Fibroblast of pulmonary artery (primary cell): ENCODE measurements at regions not wholly inside any gene's neighbourhood (a gene's known extent, or its start where the extent isn't known, plus 50 kb on each side); places are given as distances from the start of the nearest gene placed in this dataset.

Experiments
- DNase-seq: peaks from one replicate; pipeline ENCODE4 v3.0.0-alpha.2; 2010; ENCODE audit warnings: low read depth
- H3K4me3 ChIP-seq: replicated peaks from 2 replicates; pipeline ENCODE4 v1.5.1; 2011; ENCODE audit warnings: low read depth, mild to moderate bottlenecking, control low read depth, low read length, moderate library complexity
- TF ChIP-seq, protein P1 (sequence below): IDR thresholded peaks from 2 replicates; pipeline ENCODE4 v1.5.1; 2011; ENCODE audit warnings: mild to moderate bottlenecking, control low read depth, low read length, inconsistent platforms; ENCODE audit errors: missing control alignments

DNA sequence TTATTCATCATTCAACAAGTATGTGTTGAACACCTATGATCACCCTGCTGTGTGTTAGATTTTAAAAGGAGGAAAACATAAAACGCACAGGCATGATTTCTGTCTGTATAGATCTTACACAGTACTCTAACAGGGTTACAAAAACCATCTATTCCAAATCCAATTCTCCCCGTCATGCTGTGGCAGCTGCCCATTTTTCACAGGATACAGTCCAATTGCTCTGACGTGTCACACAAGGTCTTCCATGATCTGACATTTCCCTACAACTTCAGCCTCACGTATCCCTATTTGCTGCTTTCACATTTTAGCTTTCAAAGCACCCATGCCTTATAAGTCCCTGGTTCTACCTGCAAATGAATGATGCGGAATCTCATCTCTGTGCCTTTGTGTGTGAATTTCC is 67.0 kb upstream of the CNTNAP4 start:
- H3K4me3 ChIP-seq, result no peak overlapping the region
- TF ChIP-seq, protein P1, sequence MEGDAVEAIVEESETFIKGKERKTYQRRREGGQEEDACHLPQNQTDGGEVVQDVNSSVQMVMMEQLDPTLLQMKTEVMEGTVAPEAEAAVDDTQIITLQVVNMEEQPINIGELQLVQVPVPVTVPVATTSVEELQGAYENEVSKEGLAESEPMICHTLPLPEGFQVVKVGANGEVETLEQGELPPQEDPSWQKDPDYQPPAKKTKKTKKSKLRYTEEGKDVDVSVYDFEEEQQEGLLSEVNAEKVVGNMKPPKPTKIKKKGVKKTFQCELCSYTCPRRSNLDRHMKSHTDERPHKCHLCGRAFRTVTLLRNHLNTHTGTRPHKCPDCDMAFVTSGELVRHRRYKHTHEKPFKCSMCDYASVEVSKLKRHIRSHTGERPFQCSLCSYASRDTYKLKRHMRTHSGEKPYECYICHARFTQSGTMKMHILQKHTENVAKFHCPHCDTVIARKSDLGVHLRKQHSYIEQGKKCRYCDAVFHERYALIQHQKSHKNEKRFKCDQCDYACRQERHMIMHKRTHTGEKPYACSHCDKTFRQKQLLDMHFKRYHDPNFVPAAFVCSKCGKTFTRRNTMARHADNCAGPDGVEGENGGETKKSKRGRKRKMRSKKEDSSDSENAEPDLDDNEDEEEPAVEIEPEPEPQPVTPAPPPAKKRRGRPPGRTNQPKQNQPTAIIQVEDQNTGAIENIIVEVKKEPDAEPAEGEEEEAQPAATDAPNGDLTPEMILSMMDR, result no peak
- no peak for DNase-seq

- H3K4me3 ChIP-seq, result no peak overlapping the region
- DNase-seq, result no peak
- TF ChIP-seq, protein P1, result no peak
Observed at GRCh38 chr16:76213860-76214259, 63.3 kb upstream of the CNTNAP4 start.

DNA sequence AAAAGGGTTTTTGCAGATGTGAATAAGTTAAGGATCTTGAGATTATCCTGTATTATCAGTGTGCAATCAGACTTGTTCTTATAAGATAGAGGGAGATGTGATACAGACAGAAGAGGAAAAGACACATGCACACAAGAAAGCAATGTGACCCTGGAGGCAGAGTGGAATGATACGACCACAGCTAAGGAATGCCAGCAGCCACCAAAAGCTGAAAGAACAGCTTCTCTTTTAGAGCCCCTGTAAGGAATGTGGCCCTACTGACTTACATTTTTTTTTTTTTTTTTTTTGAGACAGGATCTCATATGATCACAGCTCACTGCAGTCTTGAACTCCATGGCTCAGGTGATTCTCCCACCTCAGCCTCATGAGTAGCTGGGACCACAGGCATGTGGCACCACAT is 62.3 kb upstream of the CNTNAP4 start:
- TF ChIP-seq, protein P1, result no peak

DNA sequence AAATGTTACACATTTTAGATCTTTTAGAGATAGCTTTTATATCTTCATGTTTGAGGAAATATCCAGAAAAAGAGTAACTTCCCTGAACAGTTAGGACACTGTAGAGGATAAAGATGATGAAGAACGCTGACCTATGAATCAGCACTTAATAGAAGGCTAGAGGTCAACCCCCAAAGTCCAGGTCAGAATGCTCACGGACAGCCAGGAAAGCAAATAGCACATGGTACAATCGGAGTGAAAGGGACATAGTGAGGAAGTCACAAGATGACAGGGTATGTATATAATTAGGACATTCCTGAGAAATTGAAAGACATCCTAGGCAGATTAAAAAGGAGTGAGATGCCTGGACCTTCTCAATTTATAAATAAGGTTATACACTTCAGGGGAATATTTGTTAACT is 55.1 kb upstream of the CNTNAP4 start:
- no peak for DNase-seq
- no peak overlapping the region for H3K4me3 ChIP-seq
- TF ChIP-seq, protein P1, result no peak

More for the DNA sequence above, 62.3 kb upstream of the CNTNAP4 start:
- no peak for DNase-seq
- H3K4me3 ChIP-seq, result no peak overlapping the region

DNA sequence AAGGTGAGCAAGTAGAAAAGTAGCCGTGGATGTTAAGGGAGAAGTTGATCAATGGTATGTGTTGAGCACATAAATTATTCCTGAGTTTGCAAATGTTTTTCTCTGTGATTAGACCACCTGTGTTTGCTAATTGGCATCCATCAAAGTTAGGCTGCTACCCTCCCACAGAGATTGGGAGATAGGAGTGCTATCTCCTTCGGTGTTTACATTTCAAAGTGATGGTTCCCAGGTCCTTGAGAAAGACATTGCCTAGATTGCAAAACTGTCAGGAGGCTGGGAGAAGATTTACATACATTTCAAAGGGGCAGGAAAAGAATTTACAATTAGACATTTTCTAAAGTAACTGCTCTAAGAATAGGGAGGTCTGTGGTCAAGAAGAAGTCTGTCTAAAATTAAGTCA is 54.3 kb upstream of the CNTNAP4 start:
- no peak for DNase-seq
- H3K4me3 ChIP-seq, result no peak overlapping the region
- TF ChIP-seq, protein P1, result no peak

DNA sequence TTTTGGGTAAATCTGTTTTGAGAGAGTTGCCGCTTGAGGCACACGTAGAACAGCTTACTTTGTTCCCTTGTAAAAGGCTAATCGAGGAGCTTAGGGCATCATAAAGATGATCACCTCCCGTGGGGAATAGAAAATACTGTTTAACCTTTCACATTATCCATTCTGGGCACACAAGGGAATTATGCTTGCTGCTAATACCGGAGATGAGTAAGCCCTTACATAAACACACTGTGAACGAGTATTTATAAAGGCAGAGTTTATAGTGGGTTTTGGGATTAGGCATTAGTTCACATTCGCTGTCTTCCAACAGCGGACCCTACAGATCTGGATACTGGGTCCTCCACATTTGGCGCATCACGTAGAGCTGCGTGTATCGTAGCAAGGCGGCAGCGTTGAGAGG is 51.2 kb upstream of the CNTNAP4 start:
- DNase-seq, result no peak
- TF ChIP-seq, protein P1, result no peak
- no peak overlapping the region for H3K4me3 ChIP-seq

DNA sequence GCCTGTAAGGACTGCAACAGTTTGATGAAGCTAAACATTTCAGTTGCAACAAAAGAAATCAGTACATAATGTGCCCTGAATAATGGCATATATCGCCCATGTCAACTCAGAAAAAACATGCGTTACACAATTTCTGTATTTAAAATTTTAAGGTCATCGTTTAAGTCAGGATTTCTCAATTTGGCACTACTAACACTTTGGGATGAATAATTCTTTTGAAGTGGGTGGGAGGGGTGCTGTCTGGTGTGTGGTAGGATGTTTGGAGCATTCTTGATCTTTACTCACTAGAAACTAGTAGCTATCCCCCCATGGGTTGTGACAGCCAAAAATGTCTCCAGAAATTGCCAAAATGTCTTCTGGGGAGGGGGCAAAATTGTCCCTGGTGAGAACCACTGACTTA is 50.7 kb upstream of the CNTNAP4 start:
- TF ChIP-seq, protein P1, result no peak
- DNase-seq, result no peak

More for the DNA sequence above, 50.7 kb upstream of the CNTNAP4 start:
- no peak overlapping the region for H3K4me3 ChIP-seq
